Endodermal cell (in vitro differentiated cells): ENCODE measurements at regions not wholly inside any gene's neighbourhood (a gene's known extent, or its start where the extent isn't known, plus 50 kb on each side); places are given as distances from the start of the nearest gene placed in this dataset.

Experiments used
- DNase-seq: peaks from one replicate; pipeline ENCODE4 v3.0.0-alpha.2; 2017
- H3K27ac ChIP-seq: 2 replicates; pipeline ENCODE4 v1.5.1; 2013; ENCODE audit warnings: mild to moderate bottlenecking, low read depth, low read length, moderate library complexity
- H3K27me3 ChIP-seq: 2 replicates; pipeline ENCODE4 v1.6.1; 2013; ENCODE audit warnings: mild to moderate bottlenecking, low read length, moderate library complexity; ENCODE audit not compliant: insufficient read depth, control insufficient read depth, poor library complexity, severe bottlenecking
- H3K36me3 ChIP-seq: 2 replicates; pipeline ENCODE4 v1.7.0; 2013; ENCODE audit warnings: mild to moderate bottlenecking, low read length, moderate library complexity; ENCODE audit not compliant: control insufficient read depth, insufficient read depth
- H3K4me1 ChIP-seq: one replicate; pipeline ENCODE4 v1.7.0; 2013; ENCODE audit warnings: low read length; ENCODE audit not compliant: control insufficient read depth, insufficient read depth
- H3K4me3 ChIP-seq: 2 replicates; pipeline ENCODE4 v1.5.1; 2013; ENCODE audit warnings: mild to moderate bottlenecking, low read length, moderate library complexity
- H3K9ac ChIP-seq: 2 replicates; pipeline ENCODE4 v1.6.1; 2013; ENCODE audit warnings: mild to moderate bottlenecking, low read length, moderate library complexity; ENCODE audit not compliant: poor library complexity, severe bottlenecking; ENCODE audit errors: extremely low read depth
- H3K9me3 ChIP-seq: 2 replicates; pipeline ENCODE4 v1.6.1; 2013; ENCODE audit warnings: mild to moderate bottlenecking, low read length, moderate library complexity; ENCODE audit not compliant: control insufficient read depth
- H3K27ac Mint-ChIP-seq: 2 replicates; pipeline ENCODE4 v1.8.0; 2020; ENCODE audit warnings: mixed read lengths
- H3K27me3 Mint-ChIP-seq: 2 replicates; pipeline ENCODE4 v1.8.0; 2021; ENCODE audit warnings: mild to moderate bottlenecking, mixed read lengths; ENCODE audit not compliant: insufficient read depth
- H3K36me3 Mint-ChIP-seq: 2 replicates; pipeline ENCODE4 v1.8.0; 2020; ENCODE audit warnings: low read depth, mixed read lengths
- H3K4me1 Mint-ChIP-seq: 2 replicates; pipeline ENCODE4 v1.8.0; 2020; ENCODE audit warnings: mixed read lengths
- H3K4me3 Mint-ChIP-seq: 2 replicates; pipeline ENCODE4 v1.8.0; 2020; ENCODE audit warnings: mild to moderate bottlenecking, moderate library complexity, mixed read lengths
- H3K9me3 Mint-ChIP-seq: 2 replicates; pipeline ENCODE4 v1.8.0; 2020; ENCODE audit warnings: mild to moderate bottlenecking, mixed read lengths
- CTCF ChIP-seq: fragments of 200-600 bp; sonication (generic); conservative IDR thresholded peaks from 2 replicates; pipeline ENCODE4 v1.5.0; 2021; ENCODE audit warnings: antibody characterized with exemption, mild to moderate bottlenecking
- WGBS, 2 experiments: methylation state at CpG; one replicate each; pipeline versions ENCODE4 v1.1.5 to v1.1.7; 2013; ENCODE audit warnings: missing lambda C conversion rate in 2 of 2, mixed read lengths in 1 of 2; ENCODE audit not compliant: insufficient coverage in 1 of 2, insufficient read length in 1 of 2; 5-methylcytosine and 5-hydroxymethylcytosine counted together

GRCh38 chr1:96116731-96117130 lies 604.9 kb upstream of the PTBP2 start:
- Mint-ChIP-seq H3K27ac (no peak overlapping the region), H3K9me3 (peaks cover 10% of the 10 kb centered on the region), H3K4me3 (no peak overlapping the region), H3K36me3 (no peaks in the 10 kb centered on the region), H3K27me3 (no peaks in the 10 kb centered on the region), H3K4me1 (peaks cover 6% of the 10 kb centered on the region)
- Histone ChIP-seq H3K9ac (no peak overlapping the region), H3K4me3 (no peak overlapping the region), H3K36me3 (no peaks in the 10 kb centered on the region), H3K27ac (peak overlapping the region; percentile 92), H3K4me1 (peaks cover 2% of the 10 kb centered on the region), H3K9me3 (peaks cover 8% of the 10 kb centered on the region), H3K27me3 (no peaks in the 10 kb centered on the region)
- WGBS, 2 experiments: 67 to 91% methylated on average over 4 to 6 of the region's 6 CpGs
- TF ChIP-seq CTCF: no peak
- no peak for DNase-seq

- H3K27me3 ChIP-seq: no peaks in the 10 kb centered on the region
- H3K4me1 Mint-ChIP-seq: peaks cover 9% of the 10 kb centered on the region
- H3K36me3 ChIP-seq: no peaks in the 10 kb centered on the region
- DNase-seq: no peak
- H3K9ac ChIP-seq: no peak overlapping the region
- TF ChIP-seq CTCF: no peak
- H3K36me3 Mint-ChIP-seq: no peaks in the 10 kb centered on the region
- no peak overlapping the region for H3K27ac Mint-ChIP-seq
- H3K27ac ChIP-seq: no peak overlapping the region
- H3K9me3 Mint-ChIP-seq: peaks cover 6% of the 10 kb centered on the region
- H3K4me3 Mint-ChIP-seq: no peak overlapping the region
- 94% methylated on average over 2 of the region's 2 CpGs; no CpG with 5 or more reads in 1 of the 2 experiments for WGBS, 2 experiments
- no peaks in the 10 kb centered on the region for H3K27me3 Mint-ChIP-seq
- no peaks in the 10 kb centered on the region for H3K9me3 ChIP-seq
- H3K4me1 ChIP-seq: no peaks in the 10 kb centered on the region
- no peak overlapping the region for H3K4me3 ChIP-seq
Observed at GRCh38 chr1:96130432-96130831, 591.2 kb upstream of the PTBP2 start.

- no peak for TF ChIP-seq CTCF
- no peaks in the 10 kb centered on the region for H3K27me3 ChIP-seq
- no peak overlapping the region for H3K27ac Mint-ChIP-seq
- H3K4me1 Mint-ChIP-seq: peaks cover 26% of the 10 kb centered on the region
- no peak overlapping the region for H3K4me3 ChIP-seq
- H3K9me3 Mint-ChIP-seq: peaks cover 24% of the 10 kb centered on the region
- DNase-seq: no peak
- no peak overlapping the region for H3K9ac ChIP-seq
- no peaks in the 10 kb centered on the region for H3K36me3 ChIP-seq
- WGBS, 2 experiments: 85% methylated on average over 3 of the region's 3 CpGs; no CpG with 5 or more reads in 1 of the 2 experiments
- peaks cover 19% of the 10 kb centered on the region for H3K9me3 ChIP-seq
- H3K27ac ChIP-seq: no peak overlapping the region
- H3K4me1 ChIP-seq: peaks cover 5% of the 10 kb centered on the region
- H3K4me3 Mint-ChIP-seq: no peak overlapping the region
- peaks cover 5% of the 10 kb centered on the region for H3K36me3 Mint-ChIP-seq
- H3K27me3 Mint-ChIP-seq: no peaks in the 10 kb centered on the region
Observed at GRCh38 chr1:96144636-96145035, 576.9 kb upstream of the PTBP2 start.
